A673 (cell line): ENCODE measurements at regions not wholly inside any gene's neighbourhood (a gene's known extent, or its start where the extent isn't known, plus 50 kb on each side); places are given as distances from the start of the nearest gene placed in this dataset.

ENCODE experiments used
- BruUV-seq: library from RNA; stranded (reverse); fragments of 400-500 nt; replicated peaks from 2 replicates; lab custom pipeline; 2021; lab: Mats Ljungman, UMichigan
- CTCF ChIA-PET: fragments of 300-600 bp; sonication (Branson Sonifier 250); formaldehyde crosslinking; loops from one replicate; lab custom pipeline; 2022; ENCODE audit warnings: antibody characterized with exemption; lab: Charles Lee
- POLR2A ChIA-PET: fragments of 300-600 bp; sonication (Branson Sonifier 250); formaldehyde crosslinking; loops from one replicate; lab custom pipeline; 2022; ENCODE audit warnings: antibody characterized with exemption; ENCODE audit not compliant: low non-redundant PET; lab: Charles Lee
- DNase-seq: peaks from one replicate; pipeline ENCODE4 v3.0.0-alpha.2; 2015; ENCODE audit warnings: low spot score
- H3K27ac ChIP-seq: fragments of 200-600 bp; sonication (generic); 2 replicates; pipeline ENCODE4 v1.5.1; 2016; ENCODE audit warnings: mixed run types, low read depth, mild to moderate bottlenecking, mixed read lengths, antibody characterized with exemption, low read length; ENCODE audit not compliant: poor library complexity, severe bottlenecking
- H3K27me3 ChIP-seq: fragments of 200-600 bp; sonication (generic); replicated peaks from 2 replicates; pipeline ENCODE4 v1.6.1; 2017; ENCODE audit warnings: mixed run types, low read depth, mild to moderate bottlenecking, mixed read lengths, antibody characterized with exemption, low read length; ENCODE audit not compliant: insufficient read depth, poor library complexity
- H3K36me3 ChIP-seq: fragments of 200-600 bp; sonication (generic); 2 replicates; pipeline ENCODE4 v1.6.1; 2016; ENCODE audit warnings: mixed run types, mild to moderate bottlenecking, mixed read lengths, antibody characterized with exemption, low read length; ENCODE audit not compliant: insufficient read depth, poor library complexity, severe bottlenecking
- H3K4me1 ChIP-seq: fragments of 200-600 bp; sonication (generic); 2 replicates; pipeline ENCODE4 v1.6.1; 2017; ENCODE audit warnings: mixed run types, mild to moderate bottlenecking, mixed read lengths, antibody characterized with exemption, low read length; ENCODE audit not compliant: insufficient read depth, poor library complexity, severe bottlenecking
- H3K4me3 ChIP-seq: fragments of 200-600 bp; sonication (generic); 2 replicates; pipeline ENCODE4 v1.5.1; 2016; ENCODE audit warnings: low read depth, mixed run types, mild to moderate bottlenecking, mixed read lengths, low read length; ENCODE audit not compliant: poor library complexity, severe bottlenecking
- H3K9me3 ChIP-seq: fragments of 200-600 bp; sonication (generic); 2 replicates; pipeline ENCODE4 v1.6.1; 2016; ENCODE audit warnings: mixed run types, low read depth, mild to moderate bottlenecking, mixed read lengths, antibody characterized with exemption, low read length; ENCODE audit not compliant: poor library complexity, severe bottlenecking
- CTCF ChIP-seq: fragments of 300-800, 200-600 bp; sonication (generic); conservative IDR thresholded peaks from 2 replicates; pipeline ENCODE4 v1.5.1; 2017; ENCODE audit warnings: low read depth, mild to moderate bottlenecking, antibody characterized with exemption, low read length, moderate library complexity, mixed read lengths
- EZH2 ChIP-seq: fragments of 200-600 bp; sonication (generic); IDR thresholded peaks from 2 replicates; pipeline ENCODE4 v1.6.1; 2017; ENCODE audit warnings: borderline replicate concordance, low read depth, mild to moderate bottlenecking, mixed read lengths, antibody characterized with exemption, low read length; ENCODE audit not compliant: poor library complexity, severe bottlenecking
- intact Hi-C: fragments of 100-400 bp; cut with micrococcal nuclease; formaldehyde crosslinking; loops from one replicate; pipeline ENCODE4 v1.10.0; 2022; ENCODE audit not compliant: unreplicated experiment

- intact Hi-C loops, result no loop called here
- Histone ChIP-seq H3K27ac (no peak overlapping the region), H3K36me3 (no peaks in the 10 kb centered on the region), H3K4me3 (no peak overlapping the region), H3K9me3 (no peaks in the 10 kb centered on the region), H3K4me1 (no peaks in the 10 kb centered on the region), H3K27me3 (no peaks in the 10 kb centered on the region)
- ChIA-PET CTCF (no interaction called here), POLR2A (no interaction called here)
- no peak for DNase-seq
- no peak for TF ChIP-seq CTCF
- no peak for TF ChIP-seq EZH2
- no TSS peak for BruUV-seq
Measured at GRCh38 chr1:219085988-219086387, 87.7 kb upstream of the LYPLAL1 start.

- no peaks in the 10 kb centered on the region for H3K9me3 ChIP-seq
- no peak overlapping the region for H3K4me3 ChIP-seq
- no peak for TF ChIP-seq EZH2
- TF ChIP-seq CTCF, result no peak
- no peak for DNase-seq
- no peak overlapping the region for H3K27ac ChIP-seq
- no TSS peak for BruUV-seq
- H3K36me3 ChIP-seq, result no peaks in the 10 kb centered on the region
- ChIA-PET POLR2A (no interaction called here), CTCF (no interaction called here)
- H3K27me3 ChIP-seq, result no peaks in the 10 kb centered on the region
- H3K4me1 ChIP-seq, result no peaks in the 10 kb centered on the region
- intact Hi-C loops, result no loop called here
Measured at GRCh38 chr1:219086956-219087469, 86.7 kb upstream of the LYPLAL1 start.

DNA sequence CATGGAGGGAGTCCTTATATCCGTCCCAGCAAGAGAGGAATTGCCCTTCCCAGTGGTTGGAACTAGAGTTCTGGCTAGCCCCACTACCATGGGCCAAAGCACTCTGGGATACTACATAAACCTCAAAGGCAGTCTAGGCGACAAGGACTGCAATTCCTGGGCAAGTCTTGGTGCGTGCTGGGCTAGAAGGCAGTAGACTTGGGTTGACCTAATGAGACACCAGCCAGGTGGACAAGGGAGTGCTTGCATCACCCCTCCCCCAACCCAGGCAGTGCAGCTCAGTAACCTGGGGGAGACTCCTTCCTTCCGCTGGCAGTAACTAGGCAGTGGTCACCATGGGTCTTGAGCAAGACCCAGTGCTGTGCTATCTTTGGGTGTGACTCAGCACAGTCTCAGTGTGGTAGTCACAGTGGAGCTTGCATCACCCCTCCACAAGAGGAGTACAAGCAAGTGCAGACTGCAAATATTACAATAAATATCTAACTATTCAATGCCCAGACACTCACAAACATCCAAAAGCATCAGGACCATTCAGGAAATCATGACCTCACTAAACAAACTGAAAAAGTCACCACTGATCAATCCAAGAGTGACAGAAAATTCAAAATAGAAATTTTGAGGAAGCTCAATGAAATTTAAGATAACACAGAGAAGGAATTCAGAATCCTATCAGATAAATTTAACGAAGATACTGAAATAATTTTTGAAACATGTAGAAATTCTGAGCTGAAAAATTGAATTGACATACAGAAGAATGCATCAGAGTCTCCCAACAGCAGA lies 84.7 kb upstream of the LYPLAL1 start:
- no peak for DNase-seq
- no peaks in the 10 kb centered on the region for H3K27me3 ChIP-seq
- ChIA-PET CTCF (no interaction called here), POLR2A (no interaction called here)
- H3K27ac ChIP-seq, result no peak overlapping the region
- H3K4me1 ChIP-seq, result no peaks in the 10 kb centered on the region
- TF ChIP-seq CTCF (no peak), EZH2 (no peak)
- no peaks in the 10 kb centered on the region for H3K9me3 ChIP-seq
- no peaks in the 10 kb centered on the region for H3K36me3 ChIP-seq
- no peak overlapping the region for H3K4me3 ChIP-seq
- no TSS peak for BruUV-seq
- intact Hi-C loops, result no loop called here
